PFSK-1 (cell line): ENCODE measurements at regions not wholly inside any gene's neighbourhood (a gene's known extent, or its start where the extent isn't known, plus 50 kb on each side); places are given as distances from the start of the nearest gene placed in this dataset.

ENCODE experiments used
- FOXP2 ChIP-seq: optimal IDR thresholded peaks from 2 replicates; pipeline ENCODE3; 2011; ENCODE audit warnings: borderline replicate concordance, control low read depth, inconsistent platforms; ENCODE audit not compliant: insufficient read depth; ENCODE audit errors: extremely low read length, extremely low read depth
- POLR2AphosphoS5 ChIP-seq: IDR thresholded peaks from 2 replicates; pipeline ENCODE4 v1.6.1; 2012; ENCODE audit warnings: low read depth, mild to moderate bottlenecking, control low read depth, low read length, moderate library complexity
- SIN3A ChIP-seq: IDR thresholded peaks from 2 replicates; pipeline ENCODE4 v1.6.1; 2012; ENCODE audit warnings: mild to moderate bottlenecking, low read length, moderate library complexity, borderline replicate concordance; ENCODE audit not compliant: insufficient read depth
- TAF1 ChIP-seq: IDR thresholded peaks from 2 replicates; pipeline ENCODE4 v1.6.1; 2012; ENCODE audit warnings: low read length, control low read depth, borderline replicate concordance; ENCODE audit not compliant: insufficient read depth
- TF ChIP-seq, protein P1 (sequence below), 2 experiments: IDR thresholded peaks; 2 replicates each; pipeline versions ENCODE4 v1.6.1 to v1.8.0; 2011 to 2012; ENCODE audit warnings: low read depth in 2 of 2, low read length in 2 of 2, control low read depth in 1 of 2, inconsistent platforms in 1 of 2, mild to moderate bottlenecking in 1 of 2, moderate library complexity in 1 of 2; ENCODE audit not compliant: insufficient read depth in 1 of 2

DNA sequence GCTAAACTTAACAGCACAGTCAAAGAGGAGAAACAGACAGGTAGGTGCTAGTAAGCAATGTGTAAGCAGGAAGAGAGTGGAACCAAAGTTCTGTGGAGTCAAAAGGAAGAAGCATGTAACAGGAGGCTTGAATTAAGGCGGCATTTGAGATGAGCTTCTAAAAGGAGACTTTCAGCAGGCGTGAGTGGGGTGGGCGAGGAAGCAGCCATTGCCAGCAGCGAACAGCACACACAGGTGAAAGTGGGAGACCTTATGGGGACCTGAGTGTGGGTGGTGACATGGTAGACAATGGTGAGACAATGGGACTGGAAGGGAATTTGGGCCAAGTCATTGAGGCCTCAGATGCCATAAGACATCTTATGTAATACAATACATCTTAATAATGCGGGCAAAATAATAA, 195.0 kb downstream of the PAX1 start:
- no peak for TF ChIP-seq TAF1
- no peak for TF ChIP-seq POLR2AphosphoS5
- no peak for TF ChIP-seq SIN3A

DNA sequence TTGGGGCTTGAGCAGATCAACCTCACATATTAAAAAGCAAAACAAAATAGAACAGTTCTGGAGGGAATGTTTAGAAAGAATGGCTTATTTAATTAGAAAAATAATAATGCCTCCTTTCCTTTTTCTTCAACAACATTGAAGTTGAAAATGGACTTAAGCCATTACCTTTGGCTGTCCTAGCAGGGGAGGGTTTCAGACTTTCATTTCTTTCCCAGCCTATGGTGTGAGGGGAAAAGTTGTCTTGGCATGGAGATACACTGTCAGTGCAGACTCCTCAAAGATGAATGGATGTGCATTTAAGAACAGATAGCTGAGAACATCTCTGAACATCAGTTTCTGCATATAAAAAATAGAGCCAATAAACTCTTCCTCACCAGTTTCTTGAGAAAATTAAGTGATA, 169.5 kb downstream of the PAX1 start:
- no peak for TF ChIP-seq TAF1
- TF ChIP-seq FOXP2: no peak
- TF ChIP-seq POLR2AphosphoS5: no peak
- TF ChIP-seq SIN3A: no peak

DNA sequence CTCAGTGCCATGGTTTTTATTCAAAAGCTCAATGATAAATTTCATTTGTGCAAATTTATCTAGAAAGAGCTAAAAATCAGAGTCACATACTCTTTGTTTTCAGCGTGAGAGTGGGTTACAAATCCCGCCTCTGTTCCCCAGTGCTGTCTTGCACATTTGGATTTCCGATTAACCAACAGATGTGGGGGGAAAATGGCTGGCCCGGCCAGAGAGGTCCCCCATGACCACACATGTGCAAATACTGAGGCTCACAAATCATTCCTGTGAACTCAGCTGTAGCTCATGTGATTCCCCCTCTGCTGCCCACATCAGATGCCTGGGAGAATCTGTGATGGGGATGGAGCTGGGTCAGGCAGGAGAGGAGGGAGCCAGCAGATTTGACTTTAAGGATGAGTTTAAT, 168.7 kb downstream of the PAX1 start:
- TF ChIP-seq TAF1: no peak
- TF ChIP-seq POLR2AphosphoS5: no peak
- TF ChIP-seq SIN3A: no peak
- TF ChIP-seq, protein P1, sequence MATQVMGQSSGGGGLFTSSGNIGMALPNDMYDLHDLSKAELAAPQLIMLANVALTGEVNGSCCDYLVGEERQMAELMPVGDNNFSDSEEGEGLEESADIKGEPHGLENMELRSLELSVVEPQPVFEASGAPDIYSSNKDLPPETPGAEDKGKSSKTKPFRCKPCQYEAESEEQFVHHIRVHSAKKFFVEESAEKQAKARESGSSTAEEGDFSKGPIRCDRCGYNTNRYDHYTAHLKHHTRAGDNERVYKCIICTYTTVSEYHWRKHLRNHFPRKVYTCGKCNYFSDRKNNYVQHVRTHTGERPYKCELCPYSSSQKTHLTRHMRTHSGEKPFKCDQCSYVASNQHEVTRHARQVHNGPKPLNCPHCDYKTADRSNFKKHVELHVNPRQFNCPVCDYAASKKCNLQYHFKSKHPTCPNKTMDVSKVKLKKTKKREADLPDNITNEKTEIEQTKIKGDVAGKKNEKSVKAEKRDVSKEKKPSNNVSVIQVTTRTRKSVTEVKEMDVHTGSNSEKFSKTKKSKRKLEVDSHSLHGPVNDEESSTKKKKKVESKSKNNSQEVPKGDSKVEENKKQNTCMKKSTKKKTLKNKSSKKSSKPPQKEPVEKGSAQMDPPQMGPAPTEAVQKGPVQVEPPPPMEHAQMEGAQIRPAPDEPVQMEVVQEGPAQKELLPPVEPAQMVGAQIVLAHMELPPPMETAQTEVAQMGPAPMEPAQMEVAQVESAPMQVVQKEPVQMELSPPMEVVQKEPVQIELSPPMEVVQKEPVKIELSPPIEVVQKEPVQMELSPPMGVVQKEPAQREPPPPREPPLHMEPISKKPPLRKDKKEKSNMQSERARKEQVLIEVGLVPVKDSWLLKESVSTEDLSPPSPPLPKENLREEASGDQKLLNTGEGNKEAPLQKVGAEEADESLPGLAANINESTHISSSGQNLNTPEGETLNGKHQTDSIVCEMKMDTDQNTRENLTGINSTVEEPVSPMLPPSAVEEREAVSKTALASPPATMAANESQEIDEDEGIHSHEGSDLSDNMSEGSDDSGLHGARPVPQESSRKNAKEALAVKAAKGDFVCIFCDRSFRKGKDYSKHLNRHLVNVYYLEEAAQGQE (IDR thresholded peaks at IDR 0.05; ENCODE audit: insufficient read depth in 1 of 2, low read depth in 2 of 2, low read length in 2 of 2): no peak
- no peak for TF ChIP-seq FOXP2

DNA sequence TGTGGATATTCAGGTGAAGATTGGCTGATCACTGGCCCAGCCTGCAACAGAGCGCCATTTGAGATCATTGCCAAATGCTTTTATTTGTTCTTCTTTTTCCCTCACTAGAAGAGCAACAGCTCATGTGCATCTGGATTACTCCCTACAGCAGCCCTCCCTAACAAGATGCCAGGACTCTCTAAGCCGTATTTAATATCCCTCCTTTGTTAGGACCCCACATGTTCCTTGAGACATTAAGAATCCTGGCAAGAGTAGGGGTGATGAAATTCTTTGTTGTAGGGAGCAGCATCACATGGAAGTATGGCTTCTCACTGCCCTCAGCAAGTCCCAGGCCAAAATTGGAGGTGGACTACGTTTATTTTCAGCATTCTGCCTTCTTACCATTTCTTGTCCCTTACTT, 167.8 kb downstream of the PAX1 start:
- no peak for TF ChIP-seq POLR2AphosphoS5
- TF ChIP-seq SIN3A: no peak
- no peak for TF ChIP-seq TAF1
- TF ChIP-seq, protein P1 (IDR thresholded peaks at IDR 0.05; ENCODE audit: insufficient read depth in 1 of 2, low read depth in 2 of 2, low read length in 2 of 2): no peak
- no peak for TF ChIP-seq FOXP2

DNA sequence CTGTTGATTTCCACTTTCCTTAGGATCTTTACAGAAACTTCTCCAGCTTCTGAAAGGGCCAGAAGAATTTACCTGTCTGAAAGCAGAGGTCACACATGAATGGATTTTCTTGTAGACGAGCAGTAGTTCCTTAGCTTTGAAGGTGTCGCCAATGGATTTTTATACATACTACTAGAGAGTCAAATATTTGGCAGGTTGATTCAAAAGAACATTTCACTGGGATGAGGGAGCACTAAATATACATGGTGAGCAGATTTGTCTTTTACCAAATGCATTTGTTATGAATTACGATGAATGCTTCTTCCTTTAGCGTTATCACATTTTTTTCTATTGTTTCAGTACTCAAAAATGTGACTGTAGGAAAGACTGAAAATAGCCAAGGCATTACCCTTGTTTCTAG, 162.3 kb downstream of the PAX1 start:
- TF ChIP-seq FOXP2 (no peak), POLR2AphosphoS5 (no peak), SIN3A (no peak), TAF1 (no peak)
- TF ChIP-seq, protein P1 (IDR thresholded peaks at IDR 0.05; ENCODE audit: insufficient read depth in 1 of 2, low read depth in 2 of 2, low read length in 2 of 2): no peak

DNA sequence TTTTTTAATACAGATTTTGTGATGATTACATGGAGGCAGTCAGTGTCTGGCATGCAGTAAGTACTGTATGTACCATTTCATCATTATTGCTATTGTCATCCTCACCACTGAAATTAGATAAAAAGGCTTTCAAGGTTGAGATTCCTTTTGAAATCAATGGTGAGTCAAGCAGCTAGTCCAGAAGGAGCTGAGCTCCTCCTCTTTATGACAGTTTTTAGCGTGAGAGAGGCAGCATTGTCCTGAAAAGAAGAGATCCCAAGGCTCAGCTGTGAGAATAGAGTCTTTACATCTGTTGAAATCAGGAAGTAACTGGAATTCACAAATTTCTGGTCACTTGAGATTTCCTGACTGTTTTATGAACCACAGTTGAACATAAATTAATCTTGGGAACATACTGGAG, 161.9 kb downstream of the PAX1 start:
- TF ChIP-seq, protein P1 (IDR thresholded peaks at IDR 0.05; ENCODE audit: insufficient read depth in 1 of 2, low read depth in 2 of 2, low read length in 2 of 2): no peak
- TF ChIP-seq TAF1 (no peak), FOXP2 (no peak), SIN3A (no peak), POLR2AphosphoS5 (no peak)
